Loucy (cell line): ENCODE measurements at regions not wholly inside any gene's neighbourhood (a gene's known extent, or its start where the extent isn't known, plus 50 kb on each side); places are given as distances from the start of the nearest gene placed in this dataset.

ENCODE experiments used
- CTCF ChIP-seq: fragments of 200-600 bp; sonication (generic); conservative IDR thresholded peaks from 2 replicates; pipeline ENCODE4 v1.5.1; 2014; ENCODE audit warnings: mild to moderate bottlenecking, antibody characterized with exemption, low read length
- EZH2phosphoT487 ChIP-seq: fragments of 200-600 bp; IDR thresholded peaks from 2 replicates; pipeline ENCODE4 v1.6.1; 2018; ENCODE audit warnings: antibody characterized with exemption, mild to moderate bottlenecking, moderate library complexity, borderline replicate concordance

- TF ChIP-seq CTCF (no peak), EZH2phosphoT487 (no peak)
Observed at GRCh38 chrX:45329217-45329616, 128.5 kb upstream of the DIPK2B start.
